HEK293 (cell line): ENCODE measurements at regions not wholly inside any gene's neighbourhood (a gene's known extent, or its start where the extent isn't known, plus 50 kb on each side); places are given as distances from the start of the nearest gene placed in this dataset.

Experiments
- CTCF ChIP-seq: fragments of 450-650 bp; formaldehyde crosslinking; IDR thresholded peaks from 2 replicates; pipeline ENCODE4 v1.5.1; 2016; ENCODE audit warnings: missing biosample characterization, missing genetic modification characterization
- MYNN ChIP-seq: fragments of 450-650 bp; formaldehyde crosslinking; IDR thresholded peaks from 2 replicates; pipeline ENCODE4 v1.5.1; 2016; ENCODE audit warnings: missing biosample characterization, missing genetic modification characterization, borderline replicate concordance
- OVOL3 ChIP-seq: fragments of 450-650 bp; formaldehyde crosslinking; IDR thresholded peaks from 2 replicates; pipeline ENCODE4 v1.5.1; 2016; ENCODE audit warnings: missing biosample characterization, missing genetic modification characterization
- PRDM1 ChIP-seq: fragments of 450-650 bp; formaldehyde crosslinking; IDR thresholded peaks from 2 replicates; pipeline ENCODE4; 2016; ENCODE audit warnings: missing biosample characterization, missing genetic modification characterization
- YY1 ChIP-seq: fragments of 450-650 bp; formaldehyde crosslinking; IDR thresholded peaks from 2 replicates; pipeline ENCODE4 v1.5.1; 2018; ENCODE audit warnings: missing biosample characterization, missing genetic modification characterization
- ZNF645 ChIP-seq: fragments of 450-650 bp; formaldehyde crosslinking; IDR thresholded peaks from 2 replicates; pipeline ENCODE4; 2016; ENCODE audit warnings: missing biosample characterization, missing genetic modification characterization

GRCh38 chr17:14494161-14494560 lies 193.3 kb downstream of the HS3ST3B1 start:
- no peak for TF ChIP-seq YY1 (tag by site-specific recombination)
- TF ChIP-seq PRDM1 (tag by site-specific recombination) = no peak
- no peak for TF ChIP-seq ZNF645 (tag by site-specific recombination)
- TF ChIP-seq CTCF (tag by site-specific recombination) = no peak
- TF ChIP-seq MYNN = no peak
- TF ChIP-seq OVOL3 (tag by site-specific recombination) = no peak
